MM.1S (cell line): ENCODE measurements at regions not wholly inside any gene's neighbourhood (a gene's known extent, or its start where the extent isn't known, plus 50 kb on each side); places are given as distances from the start of the nearest gene placed in this dataset.
"Not testable (repeated sequence)": the region's sequence is repeated elsewhere in the genome, so short reads cannot be mapped to it uniquely, and the experiment has no call there.

Source experiments
- DNase-seq: peaks from one replicate; pipeline ENCODE4 v3.0.0-alpha.2; 2015
- H2AFZ ChIP-seq: fragments of 300-600 bp; sonication (generic); 2 replicates; pipeline ENCODE4 v1.6.0; 2016; ENCODE audit warnings: antibody characterized with exemption, low read length
- H3F3A ChIP-seq: fragments of 300-600 bp; sonication (generic); 2 replicates; pipeline ENCODE4 v1.6.1; 2016; ENCODE audit warnings: mild to moderate bottlenecking, antibody characterized with exemption, low read length, moderate library complexity, mixed read lengths; ENCODE audit not compliant: insufficient read depth
- H3K27ac ChIP-seq: fragments of 300-600 bp; sonication (generic); 2 replicates; pipeline ENCODE4 v1.5.1; 2016; ENCODE audit warnings: mild to moderate bottlenecking, low read length
- H3K27me3 ChIP-seq: fragments of 300-600 bp; sonication (generic); replicated peaks from 2 replicates; pipeline ENCODE4 v1.6.0; 2016; ENCODE audit warnings: low read length; ENCODE audit not compliant: insufficient read depth
- H3K36me3 ChIP-seq: fragments of 300-600 bp; sonication (generic); replicated peaks from 2 replicates; pipeline ENCODE4 v1.6.1; 2016; ENCODE audit warnings: mild to moderate bottlenecking, low read length, mixed read lengths; ENCODE audit not compliant: insufficient read depth
- H3K4me1 ChIP-seq: fragments of 300-600 bp; sonication (generic); 2 replicates; pipeline ENCODE4 v1.6.1; 2016; ENCODE audit warnings: low read length, mixed read lengths
- H3K4me2 ChIP-seq: fragments of 300-600 bp; sonication (generic); 2 replicates; pipeline ENCODE4 v1.6.0; 2016; ENCODE audit warnings: low read depth, low read length
- H3K4me3 ChIP-seq: fragments of 300-600 bp; sonication (generic); 2 replicates; pipeline ENCODE4 v1.5.1; 2016; ENCODE audit warnings: low read length, mixed read lengths
- H3K79me2 ChIP-seq: fragments of 300-600 bp; sonication (generic); 2 replicates; pipeline ENCODE4 v1.6.1; 2016; ENCODE audit warnings: mixed run types, low read length, mixed read lengths
- H3K9ac ChIP-seq: fragments of 300-600 bp; sonication (generic); 2 replicates; pipeline ENCODE4 v1.6.1; 2016; ENCODE audit warnings: low read length, mixed read lengths
- H3K9me2 ChIP-seq: fragments of 300-600 bp; sonication (generic); replicated peaks from 2 replicates; pipeline ENCODE4 v1.6.1; 2016; ENCODE audit warnings: mild to moderate bottlenecking, low read length, mixed read lengths; ENCODE audit not compliant: insufficient read depth
- H3K9me3 ChIP-seq: fragments of 300-600 bp; sonication (generic); replicated peaks from 2 replicates; pipeline ENCODE4 v1.6.1; 2016; ENCODE audit warnings: mild to moderate bottlenecking, low read length, mixed read lengths; ENCODE audit not compliant: insufficient read depth
- H4K20me1 ChIP-seq: fragments of 300-600 bp; sonication (generic); 2 replicates; pipeline ENCODE4 v1.6.1; 2016; ENCODE audit warnings: mild to moderate bottlenecking, low read length, moderate library complexity, mixed read lengths; ENCODE audit not compliant: insufficient read depth
- CTCF ChIP-seq: fragments of 300-600 bp; sonication (generic); IDR thresholded peaks from 2 replicates; pipeline ENCODE4 v1.5.1; 2016; ENCODE audit warnings: antibody characterized with exemption, low read length, mixed read lengths
- EZH2 ChIP-seq: fragments of 300-600 bp; sonication (generic); optimal IDR thresholded peaks from 2 replicates; pipeline ENCODE3; 2017; ENCODE audit warnings: low read depth, mild to moderate bottlenecking, antibody characterized with exemption, low read length, mixed read lengths
- EZH2phosphoT487 ChIP-seq: fragments of 300-600 bp; sonication (generic); IDR thresholded peaks from 2 replicates; pipeline ENCODE4 v1.6.1; 2018; ENCODE audit warnings: antibody characterized with exemption, low read length

- no peak overlapping the region for H3K9ac ChIP-seq
- H3K4me3 ChIP-seq: no peak overlapping the region
- H3K79me2 ChIP-seq: no peaks in the 10 kb centered on the region
- TF ChIP-seq CTCF: no peak
- TF ChIP-seq EZH2: no peak
- TF ChIP-seq EZH2phosphoT487: no peak
- H2AFZ ChIP-seq: no peak overlapping the region
- DNase-seq: no peak
- H3K4me2 ChIP-seq: no peak overlapping the region
- no peaks in the 10 kb centered on the region for H3K27me3 ChIP-seq
- no peak overlapping the region for H3K27ac ChIP-seq
- no peaks in the 10 kb centered on the region for H4K20me1 ChIP-seq
- no peaks in the 10 kb centered on the region for H3F3A ChIP-seq
- H3K9me2 ChIP-seq: no peaks in the 10 kb centered on the region
- no peaks in the 10 kb centered on the region; the same call in 1 of the 2 replicates for H3K36me3 ChIP-seq
- H3K9me3 ChIP-seq: no peaks in the 10 kb centered on the region
- no peaks in the 10 kb centered on the region for H3K4me1 ChIP-seq
These were observed 600.5 kb upstream of the EDIL3 start for GRCh38 chr5:84985148-84985547.

GRCh38 chr5:84986688-84987087 is 602.0 kb upstream of the EDIL3 start:
- Histone ChIP-seq H3K36me3 (no peaks in the 10 kb centered on the region; the same call in 1 of the 2 replicates), H2AFZ (no peak overlapping the region), H3K4me3 (no peak overlapping the region), H3K9me3 (no peaks in the 10 kb centered on the region), H3K4me1 (no peaks in the 10 kb centered on the region), H4K20me1 (no peaks in the 10 kb centered on the region), H3K27ac (no peak overlapping the region), H3K9ac (no peak overlapping the region), H3K4me2 (no peak overlapping the region), H3F3A (no peaks in the 10 kb centered on the region), H3K79me2 (no peaks in the 10 kb centered on the region), H3K27me3 (no peaks in the 10 kb centered on the region), H3K9me2 (no peaks in the 10 kb centered on the region)
- DNase-seq: no peak
- TF ChIP-seq EZH2phosphoT487: no peak
- no peak for TF ChIP-seq CTCF
- TF ChIP-seq EZH2: no peak

- H3K4me3 ChIP-seq: no peak overlapping the region
- H4K20me1 ChIP-seq: no peaks in the 10 kb centered on the region
- H3K36me3 ChIP-seq: no peaks in the 10 kb centered on the region
- no peaks in the 10 kb centered on the region for H3K4me1 ChIP-seq
- H3F3A ChIP-seq: no peaks in the 10 kb centered on the region
- no peak overlapping the region for H3K27ac ChIP-seq
- no peaks in the 10 kb centered on the region for H3K9me2 ChIP-seq
- H3K27me3 ChIP-seq: no peaks in the 10 kb centered on the region
- TF ChIP-seq CTCF: no peak
- TF ChIP-seq EZH2phosphoT487: no peak
- TF ChIP-seq EZH2: no peak
- no peak overlapping the region for H3K4me2 ChIP-seq
- H3K79me2 ChIP-seq: no peaks in the 10 kb centered on the region
- DNase-seq: no peak
- no peaks in the 10 kb centered on the region for H3K9me3 ChIP-seq
- H2AFZ ChIP-seq: no peak overlapping the region
- H3K9ac ChIP-seq: no peak overlapping the region
These were observed 616.0 kb upstream of the EDIL3 start for GRCh38 chr5:85000671-85001070.

GRCh38 chr5:85002026-85002425 is 617.3 kb upstream of the EDIL3 start:
- not testable (repeated sequence) for H3K4me2 ChIP-seq

More at GRCh38 chr5:85002026-85002425, 617.3 kb upstream of the EDIL3 start:
- not testable (repeated sequence) for H3K9ac ChIP-seq, H3K4me3 ChIP-seq, H3K9me2 ChIP-seq, H3K36me3 ChIP-seq, H3K4me1 ChIP-seq, H3F3A ChIP-seq, H3K27ac ChIP-seq, DNase-seq, H3K27me3 ChIP-seq, H3K9me3 ChIP-seq, H3K79me2 ChIP-seq, H2AFZ ChIP-seq, H4K20me1 ChIP-seq
